ENCODE measurements at regions not wholly inside any gene's neighbourhood (a gene's known extent, or its start where the extent isn't known, plus 50 kb on each side); places are given as distances from the start of the nearest gene placed in this dataset.

DNA sequence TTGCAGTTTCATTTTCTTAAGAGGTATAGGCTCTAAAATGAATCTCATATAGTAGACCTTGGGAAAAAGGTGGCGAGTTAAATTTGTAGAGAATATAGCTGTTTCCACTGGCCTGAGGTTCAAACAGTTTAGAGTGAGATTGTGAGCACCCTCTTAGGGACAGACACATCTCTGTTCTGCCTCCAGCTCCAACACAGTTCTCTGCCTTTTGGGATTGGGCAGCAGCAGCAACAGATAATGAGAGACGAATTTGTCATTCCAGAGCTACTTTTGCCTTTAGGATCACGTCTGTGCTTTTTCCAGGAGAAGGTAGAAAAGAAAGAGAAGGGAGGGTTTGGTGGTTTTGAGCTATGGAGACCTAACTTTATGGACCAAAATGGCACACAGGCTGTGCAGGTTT lies 289.4 kb downstream of the PRL start:
- no peak for TF ChIP-seq TCF7L2 (IDR thresholded peaks at IDR 0.05; ENCODE audit: low read depth, low read length)
- TF ChIP-seq, protein P1, sequence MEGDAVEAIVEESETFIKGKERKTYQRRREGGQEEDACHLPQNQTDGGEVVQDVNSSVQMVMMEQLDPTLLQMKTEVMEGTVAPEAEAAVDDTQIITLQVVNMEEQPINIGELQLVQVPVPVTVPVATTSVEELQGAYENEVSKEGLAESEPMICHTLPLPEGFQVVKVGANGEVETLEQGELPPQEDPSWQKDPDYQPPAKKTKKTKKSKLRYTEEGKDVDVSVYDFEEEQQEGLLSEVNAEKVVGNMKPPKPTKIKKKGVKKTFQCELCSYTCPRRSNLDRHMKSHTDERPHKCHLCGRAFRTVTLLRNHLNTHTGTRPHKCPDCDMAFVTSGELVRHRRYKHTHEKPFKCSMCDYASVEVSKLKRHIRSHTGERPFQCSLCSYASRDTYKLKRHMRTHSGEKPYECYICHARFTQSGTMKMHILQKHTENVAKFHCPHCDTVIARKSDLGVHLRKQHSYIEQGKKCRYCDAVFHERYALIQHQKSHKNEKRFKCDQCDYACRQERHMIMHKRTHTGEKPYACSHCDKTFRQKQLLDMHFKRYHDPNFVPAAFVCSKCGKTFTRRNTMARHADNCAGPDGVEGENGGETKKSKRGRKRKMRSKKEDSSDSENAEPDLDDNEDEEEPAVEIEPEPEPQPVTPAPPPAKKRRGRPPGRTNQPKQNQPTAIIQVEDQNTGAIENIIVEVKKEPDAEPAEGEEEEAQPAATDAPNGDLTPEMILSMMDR (IDR thresholded peaks at IDR 0.05) = no peak
- no peak for TF ChIP-seq POLR2AphosphoS5 (IDR thresholded peaks at IDR 0.05; ENCODE audit: low read depth, low read length)
